Choroid plexus epithelial cell (primary cell): ENCODE measurements at regions not wholly inside any gene's neighbourhood (a gene's known extent, or its start where the extent isn't known, plus 50 kb on each side); places are given as distances from the start of the nearest gene placed in this dataset.

Experiments used
- DNase-seq: peaks from one replicate; pipeline ENCODE4 v3.0.0-alpha.2; 2010; ENCODE audit warnings: low read depth
- H3K4me3 ChIP-seq: 2 replicates; pipeline ENCODE4 v1.5.1; 2011; ENCODE audit warnings: low read depth, mild to moderate bottlenecking, control low read depth, low read length, moderate library complexity
- TF ChIP-seq, protein P1 (sequence below): conservative IDR thresholded peaks from 2 replicates; pipeline ENCODE4 v1.5.1; 2011; ENCODE audit warnings: low read depth, mild to moderate bottlenecking, control low read depth, inconsistent platforms, low read length, moderate library complexity

DNA sequence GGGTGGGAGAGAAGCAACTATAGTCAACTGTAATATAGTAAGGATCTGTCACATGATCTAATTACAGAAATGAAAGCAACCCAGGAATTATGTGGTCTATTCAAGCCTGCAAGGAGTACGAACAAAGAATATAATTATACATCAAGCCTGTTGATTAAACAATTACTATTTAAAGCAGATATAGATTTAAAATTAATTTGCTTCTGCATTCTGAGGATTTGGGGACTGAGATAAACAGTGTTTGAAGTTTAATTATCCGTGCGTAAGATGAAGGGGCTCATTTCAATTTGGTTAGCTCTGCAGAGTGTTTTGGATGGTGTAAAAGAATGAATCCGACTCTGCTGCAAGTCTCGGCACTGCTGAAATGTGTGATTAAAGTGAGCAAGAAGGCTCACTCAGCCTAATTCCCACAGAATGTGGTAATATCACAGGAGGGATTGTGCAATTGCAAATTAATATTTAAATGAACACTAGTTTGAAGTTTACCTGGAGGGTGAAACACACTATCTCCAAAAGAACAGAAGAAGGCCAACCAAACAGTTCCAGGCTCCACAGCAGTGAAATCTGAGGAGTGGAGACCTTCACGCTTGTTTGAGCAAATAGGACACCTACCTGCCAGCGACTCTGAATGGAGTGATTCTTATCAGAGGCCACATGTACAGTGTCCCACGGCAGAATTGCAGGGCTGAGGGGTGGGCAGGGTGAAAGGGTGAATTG is 420.6 kb upstream of the SLC30A5 start:
- H3K4me3 ChIP-seq, result no peak overlapping the region
- no peak for DNase-seq
- TF ChIP-seq, protein P1, sequence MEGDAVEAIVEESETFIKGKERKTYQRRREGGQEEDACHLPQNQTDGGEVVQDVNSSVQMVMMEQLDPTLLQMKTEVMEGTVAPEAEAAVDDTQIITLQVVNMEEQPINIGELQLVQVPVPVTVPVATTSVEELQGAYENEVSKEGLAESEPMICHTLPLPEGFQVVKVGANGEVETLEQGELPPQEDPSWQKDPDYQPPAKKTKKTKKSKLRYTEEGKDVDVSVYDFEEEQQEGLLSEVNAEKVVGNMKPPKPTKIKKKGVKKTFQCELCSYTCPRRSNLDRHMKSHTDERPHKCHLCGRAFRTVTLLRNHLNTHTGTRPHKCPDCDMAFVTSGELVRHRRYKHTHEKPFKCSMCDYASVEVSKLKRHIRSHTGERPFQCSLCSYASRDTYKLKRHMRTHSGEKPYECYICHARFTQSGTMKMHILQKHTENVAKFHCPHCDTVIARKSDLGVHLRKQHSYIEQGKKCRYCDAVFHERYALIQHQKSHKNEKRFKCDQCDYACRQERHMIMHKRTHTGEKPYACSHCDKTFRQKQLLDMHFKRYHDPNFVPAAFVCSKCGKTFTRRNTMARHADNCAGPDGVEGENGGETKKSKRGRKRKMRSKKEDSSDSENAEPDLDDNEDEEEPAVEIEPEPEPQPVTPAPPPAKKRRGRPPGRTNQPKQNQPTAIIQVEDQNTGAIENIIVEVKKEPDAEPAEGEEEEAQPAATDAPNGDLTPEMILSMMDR, result no peak

DNA sequence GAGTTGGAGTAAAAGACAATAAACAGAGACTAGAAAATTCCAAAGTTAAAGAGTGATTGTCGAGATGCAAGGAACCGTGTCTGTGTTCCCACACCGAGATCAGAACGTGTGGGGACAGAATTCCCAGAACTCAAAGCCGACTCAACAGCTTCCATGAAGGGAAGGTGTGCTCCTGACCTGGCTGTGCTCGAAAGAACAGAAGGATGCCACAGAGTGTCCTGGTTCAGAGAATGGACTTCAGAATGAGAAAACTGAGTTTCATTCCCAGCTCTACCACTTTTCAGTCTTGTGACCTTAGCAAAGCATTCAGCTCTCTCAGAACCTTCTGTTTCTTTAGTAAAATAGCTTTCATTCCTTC is 420.0 kb upstream of the SLC30A5 start:
- TF ChIP-seq, protein P1, result no peak

DNA sequence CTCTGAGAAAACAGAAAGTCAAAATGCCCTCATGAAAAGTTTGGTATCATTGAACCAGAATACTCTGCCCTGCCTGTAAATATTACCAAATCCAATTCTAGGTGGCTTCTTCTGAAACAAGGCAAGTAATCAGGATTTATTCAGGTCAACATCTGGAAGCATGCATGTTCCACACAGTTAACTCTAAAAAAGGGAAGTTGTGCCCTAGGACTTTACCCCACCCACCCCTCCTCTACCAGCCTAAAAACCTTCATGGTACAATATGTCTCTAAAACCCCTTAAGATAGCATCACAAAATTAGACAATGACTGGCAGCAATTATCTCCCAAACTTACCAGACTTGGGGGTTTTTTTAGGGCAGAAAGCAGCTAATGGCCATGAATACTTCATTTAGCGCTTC is 414.8 kb upstream of the SLC30A5 start:
- DNase-seq, result no peak
- TF ChIP-seq, protein P1, result no peak
- H3K4me3 ChIP-seq, result no peak overlapping the region

More for the DNA sequence above, 420.0 kb upstream of the SLC30A5 start:
- H3K4me3 ChIP-seq, result no peak overlapping the region
- no peak for DNase-seq

DNA sequence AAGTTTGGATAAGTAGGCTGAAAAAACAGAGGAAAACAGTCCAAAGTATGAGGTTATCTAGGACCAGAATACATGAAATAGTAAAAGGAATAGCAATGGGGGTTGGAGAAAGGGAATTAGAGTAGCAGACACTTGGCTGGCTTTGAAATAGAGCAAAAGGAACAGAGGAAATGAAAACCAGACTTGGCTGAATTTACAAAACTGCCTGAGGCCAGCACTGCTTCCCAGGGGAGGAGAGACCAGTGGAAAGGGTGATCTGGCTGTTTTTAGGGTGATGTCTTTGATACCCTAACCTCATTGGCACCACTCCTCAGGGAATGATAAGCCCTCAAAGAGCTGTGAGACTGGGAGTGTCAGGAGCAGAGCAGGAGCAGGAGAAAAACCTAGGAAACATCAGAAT is 413.4 kb upstream of the SLC30A5 start:
- TF ChIP-seq, protein P1, result no peak
- no peak for DNase-seq
- H3K4me3 ChIP-seq, result no peak overlapping the region

DNA sequence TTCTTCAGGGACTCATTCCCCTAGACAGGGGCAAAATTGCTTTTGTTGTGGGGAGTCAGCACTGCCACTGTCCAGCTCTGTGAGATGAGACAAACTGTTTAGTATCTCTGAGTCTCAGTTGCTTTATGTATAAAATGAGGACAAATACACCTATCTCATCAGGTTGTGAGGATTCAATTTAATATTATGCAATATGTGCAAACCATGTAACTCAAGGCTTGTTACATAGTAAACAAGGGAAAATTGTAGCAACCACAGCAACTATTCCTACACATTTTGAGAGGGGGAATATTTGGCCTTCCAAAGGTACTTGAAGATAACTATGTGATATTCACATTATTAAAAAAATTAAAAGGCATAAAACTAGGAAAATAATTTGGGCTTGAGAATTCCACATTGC is 411.9 kb upstream of the SLC30A5 start:
- DNase-seq, result no peak
- H3K4me3 ChIP-seq, result no peak overlapping the region
- TF ChIP-seq, protein P1, result no peak

DNA sequence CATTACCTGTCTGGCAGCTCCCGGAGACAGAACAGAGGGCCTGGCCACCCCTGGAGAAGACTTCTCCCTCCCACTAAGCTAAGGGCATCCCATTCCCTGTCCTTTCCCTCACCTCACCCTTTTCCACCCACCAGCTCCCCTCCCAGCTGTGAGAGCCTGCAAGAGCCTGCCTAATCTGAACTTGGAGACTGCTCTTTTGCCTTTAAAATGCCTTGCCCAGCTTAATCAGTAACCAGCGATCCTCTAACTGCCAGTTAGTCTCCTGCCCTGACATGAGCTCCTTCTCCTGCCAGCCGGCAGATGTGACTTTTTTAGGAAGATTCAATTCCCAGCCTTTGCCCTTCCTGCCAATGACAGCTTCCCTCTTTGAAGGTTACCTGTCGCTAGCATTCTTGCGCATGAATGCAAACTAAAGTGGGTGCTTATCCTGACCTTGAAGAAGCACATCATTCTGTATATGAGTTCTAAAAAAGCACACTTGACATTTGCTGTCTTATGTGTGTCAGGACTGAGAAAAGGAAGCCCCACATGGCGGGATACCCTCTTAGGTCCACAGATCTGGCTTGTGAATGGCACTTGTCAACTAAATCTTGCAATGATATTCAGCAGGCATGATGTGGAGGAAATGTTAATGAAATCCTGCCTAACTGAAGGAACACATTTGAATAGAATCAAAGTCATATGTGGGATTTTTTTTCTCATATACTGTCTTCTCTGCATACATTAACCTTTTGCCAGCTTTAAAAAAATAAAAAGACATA is 411.2 kb upstream of the SLC30A5 start:
- TF ChIP-seq, protein P1, result no peak
- DNase-seq, result no peak
- H3K4me3 ChIP-seq, result no peak overlapping the region
